Hematopoietic multipotent progenitor cell (in vitro differentiated cells): ENCODE measurements at regions not wholly inside any gene's neighbourhood (a gene's known extent, or its start where the extent isn't known, plus 50 kb on each side); places are given as distances from the start of the nearest gene placed in this dataset.

Experiments used
- DNase-seq, 3 donors: peaks; one replicate each; pipeline ENCODE4 v3.0.0-alpha.2; 2011 to 2015; ENCODE audit warnings: low read depth in 2 of 3, low spot score in 2 of 3

DNA sequence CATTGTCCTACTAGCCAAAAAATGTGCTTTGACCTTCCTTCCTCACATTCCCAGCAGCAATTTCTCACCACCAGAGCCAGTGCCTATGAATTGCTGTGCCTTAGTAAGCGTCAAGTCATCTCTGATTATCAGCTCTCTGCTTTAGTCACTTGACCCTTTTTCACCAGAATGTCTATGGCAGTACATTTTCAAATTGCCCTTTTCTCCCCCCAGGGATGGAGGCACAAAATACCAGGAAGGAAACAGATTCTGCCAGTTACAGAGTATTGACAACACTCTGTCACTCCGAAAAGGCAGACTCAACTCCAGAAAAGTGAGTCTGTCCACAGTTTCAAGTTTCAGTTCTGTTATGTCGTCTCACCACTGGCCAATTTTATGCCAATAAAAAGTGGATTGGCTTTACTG, 167.4 kb downstream of the TNFSF18 start:
- DNase-seq: no peak

DNA sequence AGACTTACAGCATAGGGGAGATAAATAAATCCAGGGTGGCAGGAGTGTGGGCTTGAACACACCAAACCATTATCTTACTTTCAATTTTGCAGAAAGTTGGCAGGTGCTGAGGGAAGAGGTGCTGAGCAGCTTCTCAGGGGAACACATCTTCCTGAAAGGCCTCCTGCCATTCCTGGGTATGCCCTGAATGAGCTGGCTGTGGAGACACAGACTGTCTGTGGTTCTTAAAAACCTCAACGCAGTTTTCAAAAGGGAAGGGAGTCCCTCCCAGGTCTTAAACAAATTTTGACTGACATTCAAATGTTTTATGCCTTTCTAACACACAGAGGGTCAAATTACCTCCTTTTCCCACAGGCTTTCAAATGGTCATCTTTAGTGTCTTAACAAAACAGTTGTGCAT, 166.9 kb downstream of the TNFSF18 start:
- DNase-seq: peak in 1 of 3 donors; percentile 17

DNA sequence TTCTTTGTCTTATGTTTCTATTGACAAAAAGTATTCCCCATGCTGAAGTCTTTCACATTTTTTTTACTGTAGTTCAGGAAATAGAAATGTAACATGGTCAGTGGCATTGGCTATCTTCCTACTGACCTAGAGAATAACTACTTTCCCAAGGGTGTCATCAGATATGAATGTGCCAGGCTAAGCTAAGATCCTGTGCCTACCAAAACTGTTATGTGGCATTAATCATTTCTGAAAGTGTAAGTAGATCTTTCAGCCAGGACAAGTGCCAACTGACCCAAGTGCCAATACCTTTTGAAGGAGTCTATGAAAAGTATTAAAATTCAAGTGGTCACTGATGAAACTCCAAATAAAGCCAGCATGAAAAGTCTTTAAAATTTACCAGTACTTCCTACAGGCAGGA, 165.3 kb downstream of the TNFSF18 start:
- DNase-seq: no peak

DNA sequence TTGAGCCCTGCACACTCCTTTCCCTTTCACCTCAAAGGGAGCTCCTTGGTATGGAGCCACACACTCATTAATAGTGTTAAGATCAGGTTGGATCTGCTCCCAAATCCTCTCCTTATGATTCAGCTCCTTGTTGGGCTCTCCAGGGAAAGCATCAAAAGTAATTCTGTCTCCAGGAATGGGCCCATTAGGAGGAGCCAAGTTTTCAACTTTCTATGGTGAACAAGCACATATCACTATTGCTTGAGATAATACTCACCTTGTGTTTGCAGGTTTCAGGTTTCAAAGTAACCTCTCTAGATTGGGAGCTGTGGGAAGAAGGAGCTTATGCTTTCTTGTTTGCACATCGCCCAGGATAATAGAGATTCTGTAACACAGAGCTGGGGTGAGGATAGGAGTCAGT, 164.8 kb downstream of the TNFSF18 start:
- no peak for DNase-seq

DNA sequence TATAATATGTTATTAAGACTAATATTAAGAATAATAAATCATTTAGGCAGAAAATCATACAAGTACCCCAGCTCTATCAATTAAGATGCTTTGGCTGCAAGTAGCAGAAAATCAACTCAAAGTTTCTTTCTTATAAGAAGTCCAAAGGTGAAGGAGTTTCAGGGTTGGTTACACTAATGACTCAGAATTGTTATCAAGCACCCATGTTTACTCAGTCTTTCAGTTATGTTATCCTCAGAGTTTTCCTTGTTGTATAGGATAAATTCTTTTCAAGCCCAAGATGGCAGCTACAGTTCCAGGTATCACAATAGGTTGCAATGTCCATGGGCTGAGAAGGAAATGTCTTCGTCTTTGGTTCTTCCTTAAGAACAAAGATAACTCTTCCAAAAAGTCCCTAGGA, 163.6 kb downstream of the TNFSF18 start:
- no peak for DNase-seq

DNA sequence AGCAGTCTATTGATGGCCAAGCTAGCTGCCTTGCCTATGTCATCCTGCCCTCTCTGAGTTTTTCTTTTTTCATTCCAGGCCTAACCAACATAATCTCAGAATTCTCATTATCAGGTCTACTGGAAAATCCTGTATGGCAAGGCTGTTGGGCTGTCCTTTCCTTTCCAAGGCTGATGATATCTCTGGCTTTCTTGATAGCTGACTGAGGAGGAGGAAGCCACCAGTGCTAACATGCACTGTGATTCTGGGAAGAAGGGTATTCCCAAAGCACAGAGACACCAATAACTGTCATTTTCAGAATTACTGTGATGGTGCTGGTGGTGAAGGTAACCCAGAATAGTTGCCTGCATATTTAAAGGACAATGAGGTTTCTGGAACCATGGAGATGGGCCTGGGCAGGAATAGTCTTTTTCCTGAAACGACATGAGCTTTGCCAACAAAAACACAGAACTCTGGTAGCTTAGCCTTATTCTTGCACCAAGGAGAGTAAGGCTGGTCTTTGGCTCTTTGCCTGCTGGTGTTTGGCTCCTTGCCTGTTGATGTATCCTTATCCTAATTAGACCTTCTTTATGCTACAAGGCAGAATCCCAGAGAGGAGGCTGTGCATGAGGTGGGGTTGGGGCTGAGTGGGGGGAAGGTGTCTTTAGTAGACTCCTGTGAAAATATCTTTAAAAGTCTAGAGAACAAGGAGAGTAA, 157.4 kb downstream of the TNFSF18 start:
- DNase-seq: no peak

DNA sequence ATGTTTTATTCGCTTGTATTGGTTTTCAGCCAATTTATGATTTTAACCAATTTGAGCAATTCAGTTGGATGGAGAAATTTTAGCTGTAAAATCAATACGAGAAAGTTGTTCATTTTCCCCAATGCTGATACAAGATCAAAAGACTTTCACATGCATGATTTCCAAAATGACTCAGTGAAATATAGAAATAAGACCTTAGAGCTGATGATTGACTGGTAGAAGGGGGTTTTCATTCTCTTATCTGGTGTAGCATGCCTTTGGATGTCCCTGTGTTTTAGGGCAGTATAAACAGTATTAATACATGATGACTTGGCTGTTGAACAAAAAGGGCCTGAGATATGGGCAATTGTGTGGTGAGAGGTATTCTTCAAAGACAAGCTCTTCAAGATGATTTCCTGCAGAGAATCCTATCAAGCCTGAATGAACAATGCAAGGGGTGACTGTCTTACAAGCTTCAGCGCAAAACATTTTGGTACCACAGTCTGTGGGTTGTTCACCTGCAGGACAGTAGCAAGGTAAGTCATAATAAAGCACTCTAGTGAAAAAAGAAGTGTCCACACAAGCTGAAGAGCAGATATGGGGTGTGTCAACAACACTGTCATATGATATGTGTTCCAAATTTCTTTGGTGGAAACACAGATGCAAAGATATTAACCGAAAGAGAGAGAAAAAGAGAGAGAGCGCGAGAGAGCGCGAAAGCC, 156.2 kb downstream of the TNFSF18 start:
- peak in 1 of 3 donors; percentile 6 for DNase-seq

DNA sequence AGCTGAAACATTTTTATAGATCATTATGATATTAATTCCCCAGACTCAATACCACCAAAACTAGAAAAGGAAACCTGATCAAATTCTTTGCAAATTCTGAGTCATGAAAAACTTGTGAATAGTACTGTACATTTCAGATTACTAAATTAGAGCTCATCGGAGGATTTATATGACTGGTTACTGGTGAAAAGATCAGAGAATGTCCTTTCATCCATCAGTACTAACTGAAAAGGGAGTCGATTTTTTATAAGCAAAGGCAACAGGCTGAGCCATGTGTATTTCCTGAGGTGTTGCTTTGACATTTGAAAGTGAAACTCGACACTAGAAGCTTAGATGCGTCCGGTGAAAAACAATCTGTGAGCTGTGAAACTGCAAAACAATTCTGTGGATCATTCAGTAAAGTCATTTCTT, 155.7 kb downstream of the TNFSF18 start:
- DNase-seq: peak in 1 of 3 donors; percentile 58

DNA sequence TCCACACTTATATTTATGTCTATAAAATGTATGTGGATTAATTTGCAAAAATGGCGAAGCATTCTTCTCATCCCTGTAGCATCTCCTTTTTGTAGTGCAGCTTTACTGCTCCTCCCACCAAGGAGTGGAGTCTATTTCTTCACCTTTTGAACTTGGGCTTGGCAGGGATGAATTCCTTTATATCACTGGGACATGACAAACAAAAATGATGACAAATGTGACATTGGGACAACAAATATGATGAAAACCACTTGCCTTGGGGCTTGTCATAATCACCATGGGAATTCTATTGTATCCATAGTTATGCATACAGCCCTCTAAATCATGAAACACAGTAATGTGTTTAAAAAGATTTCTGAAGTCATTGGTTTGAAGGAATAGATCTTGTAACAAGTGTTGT, 155.0 kb downstream of the TNFSF18 start:
- DNase-seq: no peak

DNA sequence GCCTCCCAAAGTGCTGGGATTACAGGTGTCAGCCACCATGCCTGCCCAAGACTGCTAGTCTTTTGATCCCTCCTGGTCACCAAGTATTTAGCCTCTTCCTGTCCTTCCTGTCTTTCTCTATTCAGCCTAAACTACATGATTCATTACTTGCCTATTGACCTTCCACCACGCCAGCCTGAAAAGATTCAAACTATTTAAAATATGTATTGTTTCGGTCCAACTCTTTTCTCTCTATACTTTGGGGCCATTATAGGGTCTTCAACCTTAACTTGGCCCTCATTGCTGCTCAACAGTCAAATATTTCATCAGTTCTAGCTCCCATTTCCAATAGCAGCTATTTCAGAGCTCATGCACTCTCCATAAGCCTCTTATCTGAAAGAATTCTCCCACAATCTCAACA, 153.0 kb downstream of the TNFSF18 start:
- no peak for DNase-seq

DNA sequence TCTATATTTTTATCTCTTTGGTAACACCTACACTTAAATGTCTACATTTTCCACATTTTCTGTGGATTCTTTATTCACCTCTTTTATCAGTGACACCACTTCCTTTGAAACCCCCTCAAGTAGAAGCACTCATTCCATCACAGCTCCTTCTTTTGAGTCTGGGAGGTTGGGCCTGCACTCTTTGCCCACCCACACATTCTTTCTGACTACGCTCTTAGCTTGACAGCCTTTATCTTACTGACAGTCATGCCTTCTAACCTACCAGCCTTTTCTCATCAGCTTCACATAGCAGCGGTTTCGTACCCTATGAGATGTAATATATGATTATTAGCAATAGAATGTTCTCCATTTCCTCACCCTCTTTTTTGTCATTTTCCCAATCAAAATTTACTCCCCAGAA, 151.9 kb downstream of the TNFSF18 start:
- no peak for DNase-seq

DNA sequence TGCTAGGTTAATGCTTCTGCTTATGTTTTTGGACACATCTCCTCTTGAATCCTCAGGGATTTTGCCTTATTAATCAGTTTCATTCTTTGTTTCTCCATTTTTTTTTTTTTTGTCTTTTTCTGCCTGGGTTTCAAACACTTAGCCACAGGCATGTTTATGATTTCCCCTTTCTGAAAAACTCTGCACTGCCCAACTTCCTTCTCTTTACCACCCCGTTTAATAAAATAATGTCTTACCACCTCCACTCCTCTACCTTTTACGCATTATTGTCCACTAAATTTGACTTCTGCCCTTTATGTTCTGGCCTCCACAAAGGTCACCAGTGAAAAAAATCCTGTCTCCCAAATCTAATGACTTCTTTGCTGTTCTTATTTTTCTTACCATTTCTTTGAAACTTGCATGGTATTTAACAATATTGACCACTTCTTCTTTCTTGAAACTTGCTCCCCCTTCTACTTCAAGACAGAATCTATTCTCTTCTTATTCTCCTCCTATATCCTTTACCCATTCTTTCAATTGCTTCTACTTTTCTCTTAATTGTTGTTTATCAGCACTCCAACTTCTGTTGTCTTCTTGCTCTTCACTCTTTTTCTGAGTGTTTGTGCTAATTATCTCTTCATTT, 150.3 kb downstream of the TNFSF18 start:
- DNase-seq: peak in 1 of 3 donors; percentile 61

DNA sequence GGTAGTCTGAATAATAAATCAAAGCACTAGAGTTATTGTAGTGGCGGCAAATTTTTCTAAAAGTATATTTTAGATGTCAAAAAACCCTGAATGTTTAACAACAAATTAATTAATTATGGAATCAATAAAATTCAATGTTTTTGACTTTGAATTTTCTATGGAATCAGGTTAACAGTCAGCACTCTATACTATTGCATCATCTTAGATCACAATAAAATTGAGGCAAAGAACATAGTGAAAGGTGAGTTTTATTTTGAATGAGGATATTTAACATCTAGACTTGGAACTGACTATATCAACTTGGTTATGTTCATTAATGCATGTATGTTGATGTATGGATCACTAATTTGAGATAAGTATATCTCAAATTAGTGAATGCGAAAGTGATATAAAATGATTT, 148.5 kb downstream of the TNFSF18 start:
- DNase-seq: no peak

DNA sequence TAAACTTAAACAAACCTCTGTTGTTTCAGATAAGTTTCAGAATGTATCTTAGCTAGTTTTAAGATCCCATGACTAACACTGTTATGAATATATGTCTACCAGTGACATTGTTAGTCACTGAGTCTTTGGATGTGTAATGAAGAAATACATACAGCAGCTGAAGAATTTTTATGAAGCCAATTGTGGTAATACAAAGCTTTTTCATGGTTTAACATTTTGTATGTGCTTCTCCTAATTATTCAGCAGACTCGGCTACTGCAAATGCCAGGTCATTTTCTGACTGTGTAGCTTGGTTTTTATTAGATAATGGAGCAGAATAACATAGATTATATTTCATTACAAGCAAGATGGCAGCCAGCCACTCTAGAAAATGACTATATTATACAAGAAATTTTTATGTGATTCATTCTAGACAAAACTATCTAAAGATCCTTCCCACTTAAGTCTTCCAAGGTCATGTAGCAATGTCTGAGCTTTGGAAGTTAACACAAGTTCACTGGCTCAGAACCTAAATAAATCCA, 147.8 kb downstream of the TNFSF18 start:
- DNase-seq: no peak

DNA sequence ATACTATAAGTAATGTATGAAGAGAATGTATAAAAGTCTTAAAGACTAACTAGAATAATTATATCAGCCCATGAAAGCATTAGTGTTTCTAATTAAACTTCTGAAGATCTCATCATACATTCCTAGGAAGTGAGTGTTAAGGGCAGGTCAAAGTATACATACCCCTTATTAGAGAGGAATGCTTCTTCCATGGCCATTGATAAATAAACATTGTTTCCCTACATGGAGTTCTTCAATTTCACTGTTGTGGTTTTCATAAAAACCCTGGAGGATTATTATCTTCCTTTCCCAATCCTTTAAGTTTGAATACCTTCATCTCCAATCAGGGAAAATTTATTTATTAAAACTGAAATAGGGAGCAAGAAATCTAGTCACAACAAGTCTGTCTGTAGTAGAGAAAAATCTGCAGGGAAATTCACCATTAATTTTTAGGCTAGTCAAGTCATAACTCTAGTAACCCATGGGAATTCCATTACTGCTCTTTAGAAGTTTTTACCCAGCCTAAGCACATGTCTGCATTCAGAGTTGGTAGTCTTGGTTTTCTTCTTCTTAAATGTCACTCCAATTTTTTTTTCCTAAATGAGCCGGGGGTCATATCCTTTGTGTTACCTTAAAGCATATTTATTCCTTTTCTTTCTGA, 147.0 kb downstream of the TNFSF18 start:
- DNase-seq: no peak

DNA sequence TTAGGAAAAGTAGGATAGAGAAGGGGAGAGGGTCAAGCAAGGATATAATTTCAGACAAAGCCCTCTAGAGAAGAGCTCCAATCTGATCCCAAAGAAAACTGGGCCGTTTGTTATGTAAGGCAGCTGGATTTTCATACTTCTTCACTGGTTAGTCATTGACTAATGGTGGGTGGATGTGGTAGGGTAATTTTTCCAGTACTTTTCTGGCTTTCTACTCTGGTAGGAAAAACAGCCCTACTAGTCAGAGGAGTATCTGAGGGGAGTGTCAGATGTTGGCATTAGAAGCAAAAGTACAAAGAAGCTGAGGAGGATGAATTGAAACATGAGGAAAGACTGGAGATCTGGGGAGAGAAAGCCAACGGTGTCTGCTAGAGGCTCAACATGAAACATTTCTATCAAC, 145.3 kb downstream of the TNFSF18 start:
- DNase-seq: no peak

DNA sequence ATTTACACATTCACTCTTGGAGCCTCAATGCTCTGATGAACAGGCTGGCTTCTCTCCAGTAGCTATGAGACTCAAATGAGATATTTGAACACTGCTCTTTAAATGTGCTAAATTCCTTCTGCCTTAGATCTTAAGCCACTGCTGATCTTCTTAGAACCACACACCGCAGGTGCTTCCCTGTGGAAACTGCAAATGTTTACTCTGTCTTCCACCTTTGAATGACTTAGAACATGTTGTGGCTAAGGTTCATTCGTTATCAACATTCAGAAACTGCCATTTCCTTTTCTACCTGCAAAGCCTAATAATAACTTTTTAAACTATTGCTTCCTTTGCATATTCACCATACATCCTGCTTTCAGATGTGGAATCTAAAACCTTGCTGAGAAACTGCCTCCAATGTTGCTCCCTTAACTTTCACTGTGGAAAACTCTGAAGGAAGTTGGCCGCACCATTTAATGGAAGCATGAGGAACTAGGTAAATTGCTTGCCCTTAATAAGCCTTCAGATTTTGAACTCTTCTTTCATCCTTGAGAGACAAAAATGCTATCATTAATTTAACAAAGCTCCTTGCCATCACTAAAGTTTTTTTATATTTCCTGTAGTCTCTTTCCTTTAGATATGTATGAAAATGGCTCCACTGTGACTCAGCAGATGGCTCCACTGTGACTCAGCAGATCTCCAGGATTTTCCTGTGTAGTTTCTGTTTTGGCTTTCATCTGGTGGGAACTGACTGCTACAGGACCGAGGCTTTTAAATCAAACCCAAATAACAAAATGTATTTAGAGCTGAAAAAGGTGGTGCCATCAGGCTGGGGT, 143.8 kb downstream of the TNFSF18 start:
- DNase-seq: peak in 2 of 3 donors; percentile 88 to 93

DNA sequence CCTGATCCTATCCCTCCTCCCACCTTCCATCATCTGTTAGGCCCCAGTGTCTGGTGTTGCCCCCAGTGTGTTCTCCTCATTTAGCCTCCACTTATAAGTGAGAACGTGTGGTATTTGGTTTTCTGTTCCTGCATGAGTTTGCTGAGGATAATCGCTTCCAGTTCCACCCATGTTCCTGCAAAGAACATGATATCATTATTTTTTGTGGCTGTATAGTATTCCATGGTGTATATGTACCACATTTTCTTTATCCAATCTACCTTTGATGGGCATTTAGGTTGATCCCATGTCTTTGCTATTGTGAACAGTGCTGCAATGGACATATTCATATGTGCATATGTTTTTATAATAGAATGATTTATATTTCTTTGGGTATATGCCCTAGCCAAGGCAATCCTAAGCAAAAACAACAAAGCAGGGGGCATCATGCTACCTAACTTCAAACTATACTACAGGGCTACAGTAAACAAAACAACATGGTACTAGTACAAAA, 142.9 kb downstream of the TNFSF18 start:
- DNase-seq: no peak

DNA sequence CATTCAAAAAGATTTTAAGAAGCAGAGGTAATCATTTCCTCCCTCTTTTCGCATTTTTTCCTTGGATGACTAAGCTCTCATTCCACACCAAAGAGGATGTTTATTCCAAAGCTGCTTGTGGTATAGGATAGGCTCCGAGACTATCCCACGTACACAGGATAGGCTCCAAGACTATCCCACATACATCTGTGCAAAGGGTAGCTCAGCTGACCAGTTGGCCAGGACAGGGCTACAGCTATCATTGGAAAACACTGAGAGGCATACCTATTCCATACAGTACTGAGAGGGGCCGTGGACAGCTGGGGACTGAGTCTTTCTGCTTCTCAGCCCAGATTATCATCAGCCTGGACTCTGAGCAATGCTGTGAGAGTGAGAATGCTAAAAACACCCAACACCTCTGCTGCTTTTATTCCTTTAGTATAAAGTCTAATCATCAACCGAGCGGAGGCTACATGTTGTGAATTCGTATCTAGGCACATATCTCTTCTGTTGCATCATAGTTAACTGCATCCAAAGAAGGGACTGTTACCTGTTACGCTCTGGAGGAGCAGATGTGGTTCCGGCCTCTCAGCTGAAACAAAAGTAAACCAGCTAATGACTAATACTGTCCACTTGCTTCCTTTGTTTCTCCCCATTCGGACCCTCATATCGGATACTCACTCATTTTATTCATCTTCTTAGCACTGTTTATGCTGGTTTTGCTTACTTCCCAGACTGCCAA, 141.0 kb downstream of the TNFSF18 start:
- no peak for DNase-seq
